H7 (cell line): ENCODE measurements at regions not wholly inside any gene's neighbourhood (a gene's known extent, or its start where the extent isn't known, plus 50 kb on each side); places are given as distances from the start of the nearest gene placed in this dataset.
"Not testable (repeated sequence)": the region's sequence is repeated elsewhere in the genome, so short reads cannot be mapped to it uniquely, and the experiment has no call there.

ENCODE experiments used
- DNase-seq: peaks from one replicate; pipeline ENCODE4 v3.0.0; 2012
- H3K27me3 ChIP-seq: 2 replicates; pipeline ENCODE4 v1.6.0; 2011; ENCODE audit warnings: mild to moderate bottlenecking, low read length; ENCODE audit not compliant: control insufficient read depth, insufficient read depth
- H3K36me3 ChIP-seq: replicated peaks from 2 replicates; pipeline ENCODE4 v1.5.1; 2011; ENCODE audit warnings: low read length; ENCODE audit not compliant: control insufficient read depth, insufficient read depth
- H3K4me3 ChIP-seq: 2 replicates; pipeline ENCODE4 v1.5.1; 2011; ENCODE audit warnings: low read depth, mild to moderate bottlenecking, control low read depth, low read length, moderate library complexity; ENCODE audit not compliant: insufficient read depth

- no peak for DNase-seq
- Histone ChIP-seq H3K27me3 (no peaks in the 10 kb centered on the region), H3K36me3 (no peaks in the 10 kb centered on the region), H3K4me3 (no peak overlapping the region)
Measured at GRCh38 chr11:92168936-92169335, 55.7 kb upstream of the FAT3 start.

- H3K4me3 ChIP-seq: no peak overlapping the region
- H3K36me3 ChIP-seq: no peaks in the 10 kb centered on the region
- no peaks in the 10 kb centered on the region for H3K27me3 ChIP-seq
- no peak for DNase-seq
Measured at GRCh38 chr11:92167571-92167970, 57.0 kb upstream of the FAT3 start.

GRCh38 chr11:92166335-92166734, 58.3 kb upstream of the FAT3 start:
- Histone ChIP-seq H3K27me3 (no peaks in the 10 kb centered on the region), H3K4me3 (no peak overlapping the region), H3K36me3 (no peaks in the 10 kb centered on the region)
- no peak for DNase-seq

GRCh38 chr11:92163879-92164278, 60.7 kb upstream of the FAT3 start:
- Histone ChIP-seq H3K4me3 (no peak overlapping the region), H3K27me3 (no peaks in the 10 kb centered on the region), H3K36me3 (no peaks in the 10 kb centered on the region)
- no peak for DNase-seq

GRCh38 chr11:92162776-92163175, 61.8 kb upstream of the FAT3 start:
- H3K27me3 ChIP-seq: no peaks in the 10 kb centered on the region
- no peaks in the 10 kb centered on the region for H3K36me3 ChIP-seq
- H3K4me3 ChIP-seq: no peak overlapping the region
- no peak for DNase-seq

- no peak overlapping the region for H3K4me3 ChIP-seq
- H3K36me3 ChIP-seq: no peaks in the 10 kb centered on the region
- no peaks in the 10 kb centered on the region for H3K27me3 ChIP-seq
- no peak for DNase-seq
Measured at GRCh38 chr11:92159931-92160330, 64.7 kb upstream of the FAT3 start.

GRCh38 chr11:92157390-92157789, 67.2 kb upstream of the FAT3 start:
- H3K36me3 ChIP-seq, DNase-seq: not testable (repeated sequence)

GRCh38 chr11:92154611-92155010, 70.0 kb upstream of the FAT3 start:
- Histone ChIP-seq H3K4me3 (no peak overlapping the region), H3K36me3 (no peaks in the 10 kb centered on the region), H3K27me3 (no peaks in the 10 kb centered on the region)

More at GRCh38 chr11:92157390-92157789, 67.2 kb upstream of the FAT3 start:
- H3K4me3 ChIP-seq, H3K27me3 ChIP-seq: not testable (repeated sequence)

GRCh38 chr11:92154110-92154509, 70.5 kb upstream of the FAT3 start:
- Histone ChIP-seq H3K4me3 (no peak overlapping the region), H3K27me3 (no peaks in the 10 kb centered on the region), H3K36me3 (no peaks in the 10 kb centered on the region)
- no peak for DNase-seq

More at GRCh38 chr11:92154611-92155010, 70.0 kb upstream of the FAT3 start:
- DNase-seq: no peak

GRCh38 chr11:92153542-92153941, 71.1 kb upstream of the FAT3 start:
- no peaks in the 10 kb centered on the region for H3K36me3 ChIP-seq
- H3K4me3 ChIP-seq: no peak overlapping the region
- H3K27me3 ChIP-seq: no peaks in the 10 kb centered on the region
- DNase-seq: no peak

GRCh38 chr11:92152245-92152644, 72.4 kb upstream of the FAT3 start:
- DNase-seq: peak; percentile 43

GRCh38 chr11:92149996-92150395, 74.6 kb upstream of the FAT3 start:
- H3K4me3 ChIP-seq: no peak overlapping the region
- DNase-seq: no peak
- no peaks in the 10 kb centered on the region for H3K27me3 ChIP-seq
- no peaks in the 10 kb centered on the region for H3K36me3 ChIP-seq

More at GRCh38 chr11:92152245-92152644, 72.4 kb upstream of the FAT3 start:
- Histone ChIP-seq H3K4me3 (no peak overlapping the region), H3K36me3 (no peaks in the 10 kb centered on the region), H3K27me3 (no peaks in the 10 kb centered on the region)

- DNase-seq: no peak
- Histone ChIP-seq H3K36me3 (no peaks in the 10 kb centered on the region), H3K4me3 (no peak overlapping the region), H3K27me3 (no peaks in the 10 kb centered on the region)
Measured at GRCh38 chr11:92141725-92142124, 82.9 kb upstream of the FAT3 start.

- no peak overlapping the region for H3K4me3 ChIP-seq
- H3K36me3 ChIP-seq: no peaks in the 10 kb centered on the region
- no peaks in the 10 kb centered on the region for H3K27me3 ChIP-seq
- no peak for DNase-seq
Measured at GRCh38 chr11:92141159-92141558, 83.5 kb upstream of the FAT3 start.

- no peak for DNase-seq
- Histone ChIP-seq H3K36me3 (no peaks in the 10 kb centered on the region), H3K27me3 (no peaks in the 10 kb centered on the region), H3K4me3 (no peak overlapping the region)
Measured at GRCh38 chr11:92140021-92140420, 84.6 kb upstream of the FAT3 start.

GRCh38 chr11:92138296-92138695, 86.3 kb upstream of the FAT3 start:
- Histone ChIP-seq H3K4me3 (no peak overlapping the region), H3K36me3 (no peaks in the 10 kb centered on the region), H3K27me3 (no peaks in the 10 kb centered on the region)
- DNase-seq: no peak
